ENCODE measurements at regions not wholly inside any gene's neighbourhood (a gene's known extent, or its start where the extent isn't known, plus 50 kb on each side); places are given as distances from the start of the nearest gene placed in this dataset.

DNA sequence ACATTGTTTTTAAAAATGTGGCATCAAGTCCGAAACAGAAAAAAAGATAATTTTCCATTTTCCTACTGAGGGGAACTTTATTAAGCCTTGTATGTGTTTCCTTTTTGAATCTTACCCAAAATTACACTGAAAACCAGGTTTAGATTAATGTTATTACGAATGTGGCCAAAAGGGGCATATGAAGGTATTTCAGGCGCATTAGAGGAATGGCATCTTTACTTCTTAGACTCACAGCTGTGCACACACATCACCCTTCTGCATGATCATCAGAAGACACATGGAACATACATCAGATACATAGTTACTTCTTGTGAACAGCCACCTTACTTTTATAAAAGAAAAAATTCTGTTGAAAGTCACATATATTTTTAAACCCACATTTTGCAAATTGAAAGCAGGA is 58.6 kb upstream of the ZPBP start:
- no peaks in the 10 kb centered on the region for H3K4me1 ChIP-seq (ENCODE audit: control insufficient read depth in 1 of 2, insufficient read depth in 2 of 2, low read length in 2 of 2)
- H3K4me3 ChIP-seq (ENCODE audit: low read length in 2 of 2), result no peak overlapping the region
- H3K27ac ChIP-seq (ENCODE audit: low read depth in 1 of 2, low read length in 2 of 2), result no peak overlapping the region
- intact Hi-C loops (cut with DNase I), result no loop called here
- no peaks in the 10 kb centered on the region for H3K27me3 ChIP-seq (ENCODE audit: control insufficient read depth in 1 of 2, insufficient read depth in 2 of 2, low read length in 1 of 2)
- H3K9me3 ChIP-seq (ENCODE audit: control insufficient read depth, low read length), result no peaks in the 10 kb centered on the region
- no peaks in the 10 kb centered on the region for H3K36me3 ChIP-seq (ENCODE audit: control insufficient read depth in 1 of 2, insufficient read depth in 2 of 2, low read length in 1 of 2)
- 49 to 51% methylated on average over 3 of the region's 3 CpGs for WGBS, 2 donors
- ATAC-seq (ENCODE audit: low FRiP score) (no peak), DNase-seq (no peak)

DNA sequence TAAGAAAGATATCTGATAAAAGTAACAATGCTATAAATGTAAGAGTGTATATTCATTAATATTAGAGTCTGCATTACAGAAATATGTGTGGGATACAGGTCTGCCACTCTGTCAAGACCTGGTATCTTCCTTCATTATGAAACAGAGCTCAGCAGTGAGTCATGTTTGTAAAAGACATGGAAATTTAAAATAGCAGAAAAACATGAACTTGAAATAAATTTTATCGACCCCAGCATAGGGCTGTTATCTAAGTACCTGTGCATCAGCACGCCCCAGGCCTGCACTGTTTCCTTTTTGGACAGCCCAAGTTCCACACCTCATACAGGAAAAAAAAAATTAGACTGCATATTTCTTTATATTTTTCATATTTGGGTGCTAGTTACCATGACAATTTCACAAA is 58.0 kb upstream of the ZPBP start:
- Histone ChIP-seq H3K27me3 (ENCODE audit: control insufficient read depth in 1 of 2, insufficient read depth in 2 of 2, low read length in 1 of 2) (no peaks in the 10 kb centered on the region), H3K27ac (ENCODE audit: low read depth in 1 of 2, low read length in 2 of 2) (no peak overlapping the region), H3K4me3 (ENCODE audit: low read length in 2 of 2) (no peak overlapping the region), H3K36me3 (ENCODE audit: control insufficient read depth in 1 of 2, insufficient read depth in 2 of 2, low read length in 1 of 2) (no peaks in the 10 kb centered on the region), H3K9me3 (ENCODE audit: control insufficient read depth, low read length) (no peaks in the 10 kb centered on the region), H3K4me1 (ENCODE audit: control insufficient read depth in 1 of 2, insufficient read depth in 2 of 2, low read length in 2 of 2) (no peaks in the 10 kb centered on the region)
- intact Hi-C loops (cut with DNase I), result no loop called here
- 57 to 60% methylated on average over 2 of the region's 2 CpGs for WGBS, 2 donors
- no peak for DNase-seq
- ATAC-seq (ENCODE audit: low FRiP score), result no peak

DNA sequence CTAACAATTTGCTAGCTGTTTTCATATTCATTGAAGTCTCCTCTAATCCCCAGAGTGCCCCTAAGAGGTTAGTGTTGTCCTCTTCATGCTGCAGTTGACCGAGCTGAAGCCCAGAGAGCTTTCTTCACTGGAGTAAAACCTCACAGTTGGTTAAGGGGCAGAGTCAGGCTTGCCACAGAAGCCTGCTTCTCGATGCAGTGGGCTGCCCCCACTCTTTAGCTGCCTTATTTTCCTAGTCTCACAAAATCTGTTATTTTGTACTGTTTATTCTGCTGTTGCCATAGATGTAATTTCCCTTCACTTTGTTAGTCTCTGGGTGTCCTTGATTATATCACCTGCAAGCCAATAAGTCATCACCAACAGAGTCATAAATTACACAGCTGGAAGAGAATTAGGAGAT is 56.3 kb upstream of the ZPBP start:
- 49 to 60% methylated on average over 2 of the region's 2 CpGs for WGBS, 2 donors
- Histone ChIP-seq H3K4me3 (ENCODE audit: low read length in 2 of 2) (no peak overlapping the region), H3K9me3 (ENCODE audit: control insufficient read depth, low read length) (no peaks in the 10 kb centered on the region), H3K27ac (ENCODE audit: low read depth in 1 of 2, low read length in 2 of 2) (no peak overlapping the region), H3K36me3 (ENCODE audit: control insufficient read depth in 1 of 2, insufficient read depth in 2 of 2, low read length in 1 of 2) (no peaks in the 10 kb centered on the region), H3K4me1 (ENCODE audit: control insufficient read depth in 1 of 2, insufficient read depth in 2 of 2, low read length in 2 of 2) (no peaks in the 10 kb centered on the region), H3K27me3 (ENCODE audit: control insufficient read depth in 1 of 2, insufficient read depth in 2 of 2, low read length in 1 of 2) (no peaks in the 10 kb centered on the region)
- intact Hi-C loops (cut with DNase I), result no loop called here
- DNase-seq (no peak), ATAC-seq (ENCODE audit: low FRiP score) (no peak)

DNA sequence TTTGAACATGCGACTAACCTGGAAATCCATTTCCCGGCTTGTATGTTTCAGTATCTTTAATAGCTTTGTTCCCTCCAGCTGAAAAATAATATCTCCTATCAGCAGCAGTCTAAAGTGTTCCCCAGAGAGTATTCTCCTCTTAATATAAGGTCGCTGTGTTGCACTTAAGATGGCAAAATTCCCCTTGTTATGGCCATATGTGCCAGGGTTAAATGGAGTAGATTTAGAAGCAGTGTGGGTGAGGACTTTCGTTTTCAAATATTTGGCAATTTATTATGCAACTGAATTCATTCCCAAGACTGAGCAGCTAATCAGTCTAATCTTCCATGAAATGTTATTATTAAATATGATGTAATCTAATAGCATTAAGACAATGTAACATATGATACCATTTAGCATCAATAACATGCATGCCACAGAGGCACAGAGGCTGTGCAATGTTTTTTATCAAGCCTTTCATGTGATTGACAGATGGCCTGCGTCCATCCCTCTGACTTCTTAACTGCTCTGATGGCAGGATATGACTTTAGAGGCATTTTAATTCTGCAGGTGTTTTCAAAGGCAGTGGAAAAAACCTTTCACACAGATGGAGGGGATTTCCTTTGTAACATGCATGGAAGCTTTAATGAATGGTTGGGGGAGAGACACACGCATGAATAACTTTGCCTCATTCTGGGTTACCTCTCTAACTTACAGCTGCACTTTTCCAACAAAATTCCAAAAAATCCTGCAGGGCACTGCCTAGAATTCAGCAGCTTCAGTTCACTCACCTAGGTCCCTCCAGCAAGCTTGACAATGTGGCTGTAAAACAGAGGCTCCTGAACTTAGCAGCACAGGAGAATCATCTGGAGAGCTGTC is 55.1 kb upstream of the ZPBP start:
- no peak overlapping the region for H3K27ac ChIP-seq (ENCODE audit: low read depth in 1 of 2, low read length in 2 of 2)
- H3K36me3 ChIP-seq (ENCODE audit: control insufficient read depth in 1 of 2, insufficient read depth in 2 of 2, low read length in 1 of 2), result no peaks in the 10 kb centered on the region
- no peak overlapping the region for H3K4me3 ChIP-seq (ENCODE audit: low read length in 2 of 2)
- H3K9me3 ChIP-seq (ENCODE audit: control insufficient read depth, low read length), result no peaks in the 10 kb centered on the region
- no peaks in the 10 kb centered on the region for H3K4me1 ChIP-seq (ENCODE audit: control insufficient read depth in 1 of 2, insufficient read depth in 2 of 2, low read length in 2 of 2)
- H3K27me3 ChIP-seq (ENCODE audit: control insufficient read depth in 1 of 2, insufficient read depth in 2 of 2, low read length in 1 of 2), result no peaks in the 10 kb centered on the region
- 28 to 34% methylated on average over 6 of the region's 6 CpGs for WGBS, 2 donors
- DNase-seq (no peak), ATAC-seq (ENCODE audit: low FRiP score) (no peak)
- intact Hi-C loops (cut with DNase I), result no loop called here

DNA sequence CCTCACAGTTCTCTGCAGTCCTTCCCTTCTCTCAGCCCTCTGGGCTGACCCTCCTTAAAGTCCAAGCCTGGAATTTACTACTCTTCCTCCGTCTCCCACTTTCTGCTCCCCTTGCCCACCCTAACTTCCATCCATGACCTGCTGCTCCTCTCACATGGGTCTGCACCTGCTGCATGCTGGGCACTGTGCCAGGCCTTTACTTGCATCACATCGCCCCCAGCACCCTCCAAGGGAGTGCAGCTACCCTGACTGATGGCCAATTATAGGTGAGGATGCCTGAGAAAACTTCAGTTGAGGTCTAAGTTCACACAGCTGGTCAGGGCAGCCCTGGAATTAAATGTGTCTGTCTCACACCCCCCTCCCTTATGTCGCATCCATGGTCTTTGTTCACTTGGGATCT is 53.6 kb upstream of the ZPBP start:
- no peak for ATAC-seq (ENCODE audit: low FRiP score)
- intact Hi-C loops (cut with DNase I), result no loop called here
- DNase-seq, result no peak
- Histone ChIP-seq H3K4me1 (ENCODE audit: control insufficient read depth in 1 of 2, insufficient read depth in 2 of 2, low read length in 2 of 2) (no peaks in the 10 kb centered on the region), H3K27me3 (ENCODE audit: control insufficient read depth in 1 of 2, insufficient read depth in 2 of 2, low read length in 1 of 2) (no peaks in the 10 kb centered on the region), H3K36me3 (ENCODE audit: control insufficient read depth in 1 of 2, insufficient read depth in 2 of 2, low read length in 1 of 2) (no peaks in the 10 kb centered on the region), H3K9me3 (ENCODE audit: control insufficient read depth, low read length) (no peaks in the 10 kb centered on the region), H3K27ac (ENCODE audit: low read depth in 1 of 2, low read length in 2 of 2) (no peak overlapping the region), H3K4me3 (ENCODE audit: low read length in 2 of 2) (no peak overlapping the region)
- WGBS, 2 donors, result 60 to 69% methylated on average over 3 of the region's 3 CpGs

DNA sequence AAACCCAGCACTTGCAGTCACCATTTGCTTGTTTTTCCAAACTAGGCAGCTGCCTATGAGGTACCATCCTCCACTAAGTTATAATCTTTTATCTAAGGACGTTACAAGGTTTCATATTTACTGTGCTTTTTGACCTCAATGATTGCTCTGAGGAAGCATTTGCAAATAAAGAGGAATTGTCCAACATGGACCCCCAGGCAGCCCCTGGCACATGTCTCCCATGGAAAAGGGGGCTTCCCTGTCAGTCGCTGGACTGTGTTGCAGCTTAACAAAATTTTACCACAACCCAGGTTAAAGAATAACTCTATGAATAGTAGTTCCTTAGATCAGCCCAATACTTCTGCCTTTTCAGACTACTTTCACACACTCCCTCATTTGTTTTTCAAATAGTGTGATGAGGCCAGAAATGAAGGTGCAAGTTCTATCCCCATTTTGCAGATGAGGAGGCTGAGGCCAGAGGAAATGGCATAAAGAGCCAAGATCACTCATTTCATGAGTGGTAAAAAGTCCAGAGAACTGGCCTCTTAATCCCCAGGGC is 52.8 kb upstream of the ZPBP start:
- H3K27me3 ChIP-seq (ENCODE audit: control insufficient read depth in 1 of 2, insufficient read depth in 2 of 2, low read length in 1 of 2), result no peaks in the 10 kb centered on the region
- H3K27ac ChIP-seq (ENCODE audit: low read depth in 1 of 2, low read length in 2 of 2), result no peak overlapping the region
- no peaks in the 10 kb centered on the region for H3K36me3 ChIP-seq (ENCODE audit: control insufficient read depth in 1 of 2, insufficient read depth in 2 of 2, low read length in 1 of 2)
- H3K9me3 ChIP-seq (ENCODE audit: control insufficient read depth, low read length), result no peaks in the 10 kb centered on the region
- 54 to 59% methylated on average over 2 of the region's 2 CpGs for WGBS, 2 donors
- H3K4me1 ChIP-seq (ENCODE audit: control insufficient read depth in 1 of 2, insufficient read depth in 2 of 2, low read length in 2 of 2), result no peaks in the 10 kb centered on the region
- ATAC-seq (ENCODE audit: low FRiP score) (no peak), DNase-seq (no peak)
- H3K4me3 ChIP-seq (ENCODE audit: low read length in 2 of 2), result no peak overlapping the region
- intact Hi-C loops (cut with DNase I), result no loop called here

DNA sequence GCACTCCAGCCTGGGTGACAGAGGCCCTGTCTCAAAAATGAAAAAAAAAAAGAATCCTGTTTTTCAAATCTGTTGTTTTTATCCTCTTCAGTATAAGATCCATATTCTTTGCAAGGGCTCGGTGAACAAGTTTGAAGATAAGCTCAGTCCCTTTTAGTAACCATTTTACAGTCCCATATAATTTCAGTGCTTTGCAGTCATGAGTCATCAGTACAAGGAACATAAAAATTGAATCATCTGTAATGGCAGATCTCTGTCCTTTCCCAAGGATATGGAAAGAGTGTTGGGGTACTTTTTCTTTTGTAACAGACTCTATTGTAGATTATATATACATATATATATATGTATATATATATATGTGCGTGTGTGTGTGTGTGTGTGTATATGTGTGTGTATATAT is 52.2 kb upstream of the ZPBP start:
- 72 to 76% methylated on average over 2 of the region's 2 CpGs for WGBS, 2 donors
- ATAC-seq (ENCODE audit: low FRiP score) (no peak), DNase-seq (no peak)
- Histone ChIP-seq H3K27me3 (ENCODE audit: control insufficient read depth in 1 of 2, insufficient read depth in 2 of 2, low read length in 1 of 2) (no peaks in the 10 kb centered on the region), H3K9me3 (ENCODE audit: control insufficient read depth, low read length) (no peaks in the 10 kb centered on the region), H3K27ac (ENCODE audit: low read depth in 1 of 2, low read length in 2 of 2) (no peak overlapping the region), H3K4me1 (ENCODE audit: control insufficient read depth in 1 of 2, insufficient read depth in 2 of 2, low read length in 2 of 2) (no peaks in the 10 kb centered on the region), H3K36me3 (ENCODE audit: control insufficient read depth in 1 of 2, insufficient read depth in 2 of 2, low read length in 1 of 2) (no peaks in the 10 kb centered on the region), H3K4me3 (ENCODE audit: low read length in 2 of 2) (no peak overlapping the region)
- intact Hi-C loops (cut with DNase I), result no loop called here
